A673 (cell line): ENCODE measurements at regions not wholly inside any gene's neighbourhood (a gene's known extent, or its start where the extent isn't known, plus 50 kb on each side); places are given as distances from the start of the nearest gene placed in this dataset.

Source experiments
- BruUV-seq: library from RNA; stranded (reverse); fragments of 400-500 nt; replicated peaks from 2 replicates; lab custom pipeline; 2021; lab: Mats Ljungman, UMichigan
- CTCF ChIA-PET: fragments of 300-600 bp; sonication (Branson Sonifier 250); formaldehyde crosslinking; loops from one replicate; lab custom pipeline; 2022; ENCODE audit warnings: antibody characterized with exemption; lab: Charles Lee
- POLR2A ChIA-PET: fragments of 300-600 bp; sonication (Branson Sonifier 250); formaldehyde crosslinking; loops from one replicate; lab custom pipeline; 2022; ENCODE audit warnings: antibody characterized with exemption; ENCODE audit not compliant: low non-redundant PET; lab: Charles Lee
- DNase-seq: peaks from one replicate; pipeline ENCODE4 v3.0.0-alpha.2; 2015; ENCODE audit warnings: low spot score
- H3K27ac ChIP-seq: fragments of 200-600 bp; sonication (generic); 2 replicates; pipeline ENCODE4 v1.5.1; 2016; ENCODE audit warnings: mixed run types, low read depth, mild to moderate bottlenecking, mixed read lengths, antibody characterized with exemption, low read length; ENCODE audit not compliant: poor library complexity, severe bottlenecking
- H3K27me3 ChIP-seq: fragments of 200-600 bp; sonication (generic); replicated peaks from 2 replicates; pipeline ENCODE4 v1.6.1; 2017; ENCODE audit warnings: mixed run types, low read depth, mild to moderate bottlenecking, mixed read lengths, antibody characterized with exemption, low read length; ENCODE audit not compliant: insufficient read depth, poor library complexity
- H3K36me3 ChIP-seq: fragments of 200-600 bp; sonication (generic); 2 replicates; pipeline ENCODE4 v1.6.1; 2016; ENCODE audit warnings: mixed run types, mild to moderate bottlenecking, mixed read lengths, antibody characterized with exemption, low read length; ENCODE audit not compliant: insufficient read depth, poor library complexity, severe bottlenecking
- H3K4me1 ChIP-seq: fragments of 200-600 bp; sonication (generic); 2 replicates; pipeline ENCODE4 v1.6.1; 2017; ENCODE audit warnings: mixed run types, mild to moderate bottlenecking, mixed read lengths, antibody characterized with exemption, low read length; ENCODE audit not compliant: insufficient read depth, poor library complexity, severe bottlenecking
- H3K4me3 ChIP-seq: fragments of 200-600 bp; sonication (generic); 2 replicates; pipeline ENCODE4 v1.5.1; 2016; ENCODE audit warnings: low read depth, mixed run types, mild to moderate bottlenecking, mixed read lengths, low read length; ENCODE audit not compliant: poor library complexity, severe bottlenecking
- H3K9me3 ChIP-seq: fragments of 200-600 bp; sonication (generic); 2 replicates; pipeline ENCODE4 v1.6.1; 2016; ENCODE audit warnings: mixed run types, low read depth, mild to moderate bottlenecking, mixed read lengths, antibody characterized with exemption, low read length; ENCODE audit not compliant: poor library complexity, severe bottlenecking
- EZH2 ChIP-seq: fragments of 200-600 bp; sonication (generic); IDR thresholded peaks from 2 replicates; pipeline ENCODE4 v1.6.1; 2017; ENCODE audit warnings: borderline replicate concordance, low read depth, mild to moderate bottlenecking, mixed read lengths, antibody characterized with exemption, low read length; ENCODE audit not compliant: poor library complexity, severe bottlenecking
- intact Hi-C: fragments of 100-400 bp; cut with micrococcal nuclease; formaldehyde crosslinking; loops from one replicate; pipeline ENCODE4 v1.10.0; 2022; ENCODE audit not compliant: unreplicated experiment
- TF ChIP-seq, protein P1 (sequence below): fragments of 300-800, 200-600 bp; sonication (generic); conservative IDR thresholded peaks from 2 replicates; pipeline ENCODE4 v1.5.1; 2017; ENCODE audit warnings: low read depth, mild to moderate bottlenecking, antibody characterized with exemption, low read length, moderate library complexity, mixed read lengths

DNA sequence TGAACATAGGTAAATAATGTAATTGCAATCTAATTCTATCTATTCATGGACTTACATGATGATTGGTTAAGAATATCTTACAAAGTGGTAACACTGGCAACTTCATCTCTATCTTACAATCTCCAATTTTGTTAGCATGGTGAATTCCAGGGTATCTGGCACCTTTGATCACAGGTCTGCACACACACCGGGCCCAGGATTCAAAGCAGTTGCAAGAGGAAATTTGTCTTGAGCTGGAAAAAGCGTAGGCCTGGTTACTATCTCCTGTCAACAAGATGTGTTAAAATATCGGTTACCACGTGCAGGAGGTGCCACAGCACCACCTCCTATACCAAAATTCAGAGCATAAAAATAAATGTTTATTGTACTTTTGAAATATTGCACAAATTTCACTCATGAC is 2428.4 kb downstream of the PCDH9 start:
- Histone ChIP-seq H3K36me3 (no peaks in the 10 kb centered on the region), H3K9me3 (no peaks in the 10 kb centered on the region), H3K4me3 (no peak overlapping the region), H3K27me3 (no peaks in the 10 kb centered on the region), H3K4me1 (no peaks in the 10 kb centered on the region), H3K27ac (no peak overlapping the region)
- intact Hi-C loops, result no loop called here
- TF ChIP-seq, protein P1, sequence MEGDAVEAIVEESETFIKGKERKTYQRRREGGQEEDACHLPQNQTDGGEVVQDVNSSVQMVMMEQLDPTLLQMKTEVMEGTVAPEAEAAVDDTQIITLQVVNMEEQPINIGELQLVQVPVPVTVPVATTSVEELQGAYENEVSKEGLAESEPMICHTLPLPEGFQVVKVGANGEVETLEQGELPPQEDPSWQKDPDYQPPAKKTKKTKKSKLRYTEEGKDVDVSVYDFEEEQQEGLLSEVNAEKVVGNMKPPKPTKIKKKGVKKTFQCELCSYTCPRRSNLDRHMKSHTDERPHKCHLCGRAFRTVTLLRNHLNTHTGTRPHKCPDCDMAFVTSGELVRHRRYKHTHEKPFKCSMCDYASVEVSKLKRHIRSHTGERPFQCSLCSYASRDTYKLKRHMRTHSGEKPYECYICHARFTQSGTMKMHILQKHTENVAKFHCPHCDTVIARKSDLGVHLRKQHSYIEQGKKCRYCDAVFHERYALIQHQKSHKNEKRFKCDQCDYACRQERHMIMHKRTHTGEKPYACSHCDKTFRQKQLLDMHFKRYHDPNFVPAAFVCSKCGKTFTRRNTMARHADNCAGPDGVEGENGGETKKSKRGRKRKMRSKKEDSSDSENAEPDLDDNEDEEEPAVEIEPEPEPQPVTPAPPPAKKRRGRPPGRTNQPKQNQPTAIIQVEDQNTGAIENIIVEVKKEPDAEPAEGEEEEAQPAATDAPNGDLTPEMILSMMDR, result no peak
- no peak for TF ChIP-seq EZH2
- no peak for DNase-seq
- POLR2A ChIA-PET, result no interaction called here
- CTCF ChIA-PET, result no interaction called here
- no TSS peak for BruUV-seq

- POLR2A ChIA-PET, result no interaction called here
- Histone ChIP-seq H3K4me3 (no peak overlapping the region), H3K27me3 (no peaks in the 10 kb centered on the region), H3K9me3 (no peaks in the 10 kb centered on the region), H3K4me1 (no peaks in the 10 kb centered on the region), H3K36me3 (no peaks in the 10 kb centered on the region), H3K27ac (no peak overlapping the region)
- CTCF ChIA-PET, result no interaction called here
- no peak for TF ChIP-seq EZH2
- TF ChIP-seq, protein P1, result no peak
- DNase-seq, result no peak
- BruUV-seq, result no TSS peak
- intact Hi-C loops, result no loop called here
These were observed 2431.7 kb downstream of the PCDH9 start for GRCh38 chr13:64798422-64798821.

DNA sequence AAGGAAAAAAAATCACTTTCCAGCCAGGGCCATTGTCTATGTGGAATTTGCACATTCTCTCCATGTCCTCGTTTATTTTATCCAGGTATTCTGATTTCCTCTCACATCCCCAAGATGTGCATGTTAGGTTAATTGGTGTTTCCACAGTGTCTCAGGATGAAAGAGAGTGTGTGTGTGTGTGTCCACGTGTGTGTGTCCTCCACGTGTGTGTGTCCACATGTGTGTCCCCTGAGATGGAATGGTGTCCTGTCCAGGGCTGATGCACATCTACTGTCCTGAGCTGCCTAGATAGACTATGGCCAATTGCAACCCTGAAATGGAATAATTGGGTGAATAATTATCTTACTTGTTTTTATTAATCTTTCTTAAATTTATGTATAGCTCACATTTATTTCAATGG is 2436.5 kb downstream of the PCDH9 start:
- intact Hi-C loops, result no loop called here
- Histone ChIP-seq H3K36me3 (no peaks in the 10 kb centered on the region), H3K4me3 (no peak overlapping the region), H3K27me3 (no peaks in the 10 kb centered on the region), H3K27ac (no peak overlapping the region), H3K9me3 (no peaks in the 10 kb centered on the region), H3K4me1 (no peaks in the 10 kb centered on the region)
- CTCF ChIA-PET, result no interaction called here
- no peak for DNase-seq
- TF ChIP-seq, protein P1, result no peak
- no peak for TF ChIP-seq EZH2
- no TSS peak for BruUV-seq
- POLR2A ChIA-PET, result no interaction called here
